ENCODE measurements at regions not wholly inside any gene's neighbourhood (a gene's known extent, or its start where the extent isn't known, plus 50 kb on each side); places are given as distances from the start of the nearest gene placed in this dataset.

DNA sequence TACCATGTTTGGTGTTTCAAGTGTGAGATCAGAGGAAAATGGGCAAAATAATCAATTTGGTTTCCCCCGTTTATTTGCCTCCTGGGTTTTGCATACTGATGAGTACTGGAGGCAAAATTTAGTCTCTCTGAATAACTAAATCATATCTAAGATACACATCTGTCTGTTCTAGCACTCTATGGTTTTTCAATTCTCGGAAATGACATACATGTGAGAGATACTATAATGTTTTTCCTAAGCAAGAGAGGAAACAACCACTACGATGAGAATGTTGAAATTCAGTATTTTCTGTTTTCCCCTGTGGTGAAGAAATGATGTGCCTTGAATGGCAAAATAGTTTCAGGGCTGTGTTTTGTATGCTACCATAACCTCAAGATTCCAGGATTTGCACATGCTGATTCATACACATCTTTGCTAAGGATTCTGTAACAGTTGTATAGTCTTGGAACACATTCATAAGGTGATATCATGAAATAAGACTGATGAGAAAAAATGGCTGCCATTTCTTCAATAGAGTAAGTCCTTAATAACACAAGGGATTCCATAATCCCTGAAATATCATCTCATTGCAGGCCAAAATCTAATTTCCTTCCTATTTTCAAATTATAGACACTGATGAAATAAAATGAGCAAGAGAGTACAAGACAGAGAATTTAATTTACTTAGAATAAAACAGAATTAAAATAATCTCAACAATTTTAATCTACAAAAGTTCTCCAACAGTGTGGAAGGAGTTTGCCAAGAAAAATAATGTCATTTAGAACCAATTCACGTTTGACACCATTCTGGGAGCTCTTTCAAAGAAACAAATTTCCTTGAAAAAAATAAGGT is 316.6 kb downstream of the FIGN start:
- Histone ChIP-seq H3K36me3 (ENCODE audit: insufficient read depth) (no peaks in the 10 kb centered on the region), H3K27ac (no peak overlapping the region), H4K20me1 (ENCODE audit: insufficient read depth) (no peaks in the 10 kb centered on the region), H3K4me1 (ENCODE audit: low read depth, poor library complexity, severe bottlenecking) (no peaks in the 10 kb centered on the region), H3K4me3 (IDR thresholded peaks at IDR 0.05; ENCODE audit: insufficient read depth, low read depth, low read length) (no peak overlapping the region), H3K9ac (no peak overlapping the region), H2AFZ (ENCODE audit: low read depth) (no peak overlapping the region), H3K4me2 (no peak overlapping the region), H3K79me2 (ENCODE audit: insufficient read depth, low read depth) (no peaks in the 10 kb centered on the region), H3K27me3 (ENCODE audit: insufficient read depth, low read depth) (no peaks in the 10 kb centered on the region)
- TF ChIP-seq, protein P1, sequence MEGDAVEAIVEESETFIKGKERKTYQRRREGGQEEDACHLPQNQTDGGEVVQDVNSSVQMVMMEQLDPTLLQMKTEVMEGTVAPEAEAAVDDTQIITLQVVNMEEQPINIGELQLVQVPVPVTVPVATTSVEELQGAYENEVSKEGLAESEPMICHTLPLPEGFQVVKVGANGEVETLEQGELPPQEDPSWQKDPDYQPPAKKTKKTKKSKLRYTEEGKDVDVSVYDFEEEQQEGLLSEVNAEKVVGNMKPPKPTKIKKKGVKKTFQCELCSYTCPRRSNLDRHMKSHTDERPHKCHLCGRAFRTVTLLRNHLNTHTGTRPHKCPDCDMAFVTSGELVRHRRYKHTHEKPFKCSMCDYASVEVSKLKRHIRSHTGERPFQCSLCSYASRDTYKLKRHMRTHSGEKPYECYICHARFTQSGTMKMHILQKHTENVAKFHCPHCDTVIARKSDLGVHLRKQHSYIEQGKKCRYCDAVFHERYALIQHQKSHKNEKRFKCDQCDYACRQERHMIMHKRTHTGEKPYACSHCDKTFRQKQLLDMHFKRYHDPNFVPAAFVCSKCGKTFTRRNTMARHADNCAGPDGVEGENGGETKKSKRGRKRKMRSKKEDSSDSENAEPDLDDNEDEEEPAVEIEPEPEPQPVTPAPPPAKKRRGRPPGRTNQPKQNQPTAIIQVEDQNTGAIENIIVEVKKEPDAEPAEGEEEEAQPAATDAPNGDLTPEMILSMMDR (conservative IDR thresholded peaks at IDR 0.05; ENCODE audit: low read depth, low read length), result no peak

DNA sequence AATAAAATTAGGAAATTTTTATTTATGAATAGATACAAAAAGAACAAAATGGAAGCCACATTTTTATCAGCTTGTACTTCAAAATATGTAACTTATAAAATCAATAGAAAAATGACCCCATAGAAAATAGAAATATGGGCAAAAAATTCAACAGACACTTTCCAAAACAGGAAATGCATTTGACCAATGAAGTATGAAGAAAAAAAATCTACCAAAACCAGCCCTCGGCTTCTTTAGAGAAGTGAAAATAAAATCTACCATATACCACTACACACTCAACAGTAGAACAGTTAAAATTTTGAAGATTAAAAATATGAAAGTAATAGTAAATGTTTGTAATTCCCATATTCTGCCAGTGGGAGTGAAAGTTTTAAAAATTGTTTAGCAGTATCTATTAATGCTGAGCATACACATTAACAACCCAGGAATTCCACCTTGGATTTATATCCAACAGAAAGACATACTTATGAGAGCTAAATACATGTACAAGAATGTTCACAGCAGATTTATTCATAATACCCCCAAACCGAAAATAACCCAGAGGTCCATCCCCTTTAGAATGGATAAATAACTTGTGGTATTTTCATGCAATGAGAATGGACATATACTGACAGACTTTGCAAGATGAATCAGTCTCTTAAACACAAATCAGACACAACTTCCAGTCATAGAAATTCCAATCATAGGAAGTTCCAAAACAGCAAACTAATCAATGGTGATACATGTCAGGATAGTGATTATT is 318.0 kb downstream of the FIGN start:
- H3K79me2 ChIP-seq (ENCODE audit: insufficient read depth, low read depth), result no peaks in the 10 kb centered on the region
- TF ChIP-seq, protein P1 (conservative IDR thresholded peaks at IDR 0.05; ENCODE audit: low read depth, low read length), result no peak
- H3K27ac ChIP-seq, result no peak overlapping the region
- H2AFZ ChIP-seq (ENCODE audit: low read depth), result no peak overlapping the region
- no peaks in the 10 kb centered on the region for H3K4me1 ChIP-seq (ENCODE audit: low read depth, poor library complexity, severe bottlenecking)
- no peak overlapping the region for H3K9ac ChIP-seq
- no peaks in the 10 kb centered on the region for H4K20me1 ChIP-seq (ENCODE audit: insufficient read depth)
- H3K4me2 ChIP-seq, result no peak overlapping the region
- no peak overlapping the region for H3K4me3 ChIP-seq (IDR thresholded peaks at IDR 0.05; ENCODE audit: insufficient read depth, low read depth, low read length)
- H3K27me3 ChIP-seq (ENCODE audit: insufficient read depth, low read depth), result no peaks in the 10 kb centered on the region
- H3K36me3 ChIP-seq (ENCODE audit: insufficient read depth), result no peaks in the 10 kb centered on the region

DNA sequence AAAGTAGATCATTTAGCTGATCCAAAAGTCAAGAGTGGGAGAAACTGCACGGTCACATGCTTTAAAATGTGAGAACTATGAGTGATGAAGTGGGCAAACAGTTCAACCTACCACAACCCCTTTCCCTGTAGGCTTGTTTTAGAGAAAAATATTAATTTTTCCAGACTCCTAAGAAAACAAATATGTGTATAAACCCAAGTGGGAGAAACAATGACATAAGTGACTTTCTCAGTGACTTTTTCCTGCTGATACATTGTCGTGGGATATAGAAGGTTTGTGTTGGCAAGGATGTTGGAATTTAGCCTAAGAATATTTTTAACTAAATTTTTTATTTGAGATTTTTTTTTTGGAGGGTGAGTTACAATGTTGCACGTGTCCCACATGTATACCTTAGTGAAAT is 321.7 kb downstream of the FIGN start:
- Histone ChIP-seq H3K36me3 (ENCODE audit: insufficient read depth) (no peaks in the 10 kb centered on the region), H3K4me3 (IDR thresholded peaks at IDR 0.05; ENCODE audit: insufficient read depth, low read depth, low read length) (no peak overlapping the region), H2AFZ (ENCODE audit: low read depth) (no peak overlapping the region), H3K27me3 (ENCODE audit: insufficient read depth, low read depth) (no peaks in the 10 kb centered on the region), H3K79me2 (ENCODE audit: insufficient read depth, low read depth) (no peaks in the 10 kb centered on the region), H3K27ac (no peak overlapping the region), H3K4me1 (ENCODE audit: low read depth, poor library complexity, severe bottlenecking) (no peaks in the 10 kb centered on the region), H4K20me1 (ENCODE audit: insufficient read depth) (no peaks in the 10 kb centered on the region), H3K4me2 (no peak overlapping the region), H3K9ac (no peak overlapping the region)
- TF ChIP-seq, protein P1 (conservative IDR thresholded peaks at IDR 0.05; ENCODE audit: low read depth, low read length), result no peak

DNA sequence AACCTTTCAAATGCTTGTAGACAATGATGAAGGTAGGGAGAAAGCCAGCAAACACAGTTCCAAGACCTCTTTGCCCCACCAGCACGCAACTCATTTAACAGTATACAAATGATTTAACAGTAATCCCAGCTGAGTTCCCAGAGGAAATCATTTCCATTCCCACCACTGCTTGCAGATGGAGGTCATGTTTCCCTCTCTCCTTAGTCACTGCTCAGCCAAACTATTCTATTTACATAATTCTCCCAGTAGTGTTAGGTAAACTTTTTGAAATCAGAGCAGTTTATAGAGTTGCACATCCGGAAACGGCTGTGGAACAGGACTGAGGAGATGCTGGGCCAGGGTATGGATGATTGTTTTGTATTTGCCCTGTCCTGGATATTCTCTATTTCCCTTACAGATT is 328.5 kb downstream of the FIGN start:
- Histone ChIP-seq H3K4me3 (IDR thresholded peaks at IDR 0.05; ENCODE audit: insufficient read depth, low read depth, low read length) (no peak overlapping the region), H3K4me2 (no peak overlapping the region), H3K79me2 (ENCODE audit: insufficient read depth, low read depth) (no peaks in the 10 kb centered on the region), H3K4me1 (ENCODE audit: low read depth, poor library complexity, severe bottlenecking) (no peaks in the 10 kb centered on the region), H3K9ac (no peak overlapping the region), H3K27ac (no peak overlapping the region), H4K20me1 (ENCODE audit: insufficient read depth) (no peaks in the 10 kb centered on the region), H3K27me3 (ENCODE audit: insufficient read depth, low read depth) (no peaks in the 10 kb centered on the region), H3K36me3 (ENCODE audit: insufficient read depth) (no peaks in the 10 kb centered on the region), H2AFZ (ENCODE audit: low read depth) (no peak overlapping the region)
- TF ChIP-seq, protein P1 (conservative IDR thresholded peaks at IDR 0.05; ENCODE audit: low read depth, low read length), result no peak
